Activated CD8-positive, alpha-beta T cell treated with anti-CD3 and anti-CD28 coated beads for 36 hours (primary cell): ENCODE measurements at regions not wholly inside any gene's neighbourhood (a gene's known extent, or its start where the extent isn't known, plus 50 kb on each side); places are given as distances from the start of the nearest gene placed in this dataset.

Source experiments
- ATAC-seq: fragments of 200-7000 bp; cut with Tn5 transposase; one replicate; pipeline ENCODE4 v1.10.0; 2021; ENCODE audit warnings: mild to moderate bottlenecking, moderate library complexity
- CTCF ChIA-PET: fragments of 350-600 bp; sonication (Branson Sonifier 250); formaldehyde crosslinking; loops from one replicate; lab custom pipeline; 2021; ENCODE audit warnings: antibody characterized with exemption; lab: Charles Lee
- POLR2A ChIA-PET: fragments of 350-600 bp; sonication (Branson Sonifier 250); formaldehyde crosslinking; loops from one replicate; lab custom pipeline; 2021; ENCODE audit warnings: antibody characterized with exemption; lab: Charles Lee
- DNase-seq: peaks from one replicate; pipeline ENCODE4 v3.0.0-alpha.2; 2020
- H3K27ac Mint-ChIP-seq: one replicate; pipeline ENCODE4 v1.8.0; 2021; ENCODE audit warnings: mild to moderate bottlenecking, mixed read lengths
- H3K27me3 Mint-ChIP-seq: one replicate; pipeline ENCODE4 v1.8.0; 2021; ENCODE audit warnings: mixed read lengths
- H3K36me3 Mint-ChIP-seq: one replicate; pipeline ENCODE4 v1.8.0; 2021; ENCODE audit warnings: low read depth, mixed read lengths
- H3K4me1 Mint-ChIP-seq: one replicate; pipeline ENCODE4 v1.8.0; 2021; ENCODE audit warnings: low read depth, mixed read lengths
- H3K4me3 Mint-ChIP-seq: one replicate; pipeline ENCODE4 v1.8.0; 2021; ENCODE audit warnings: mild to moderate bottlenecking, moderate library complexity, mixed read lengths
- H3K9me3 Mint-ChIP-seq: one replicate; pipeline ENCODE4 v1.8.0; 2021; ENCODE audit warnings: mixed read lengths
- intact Hi-C: fragments of 100-400 bp; cut with micrococcal nuclease; formaldehyde crosslinking; loops from one replicate; pipeline ENCODE4 v1.10.0; 2022
- TF ChIP-seq, protein P1 (sequence below): fragments of 200-600 bp; IDR thresholded peaks from one replicate; pipeline ENCODE4 v1.8.0; 2022; ENCODE audit warnings: antibody characterized with exemption, mild to moderate bottlenecking

DNA sequence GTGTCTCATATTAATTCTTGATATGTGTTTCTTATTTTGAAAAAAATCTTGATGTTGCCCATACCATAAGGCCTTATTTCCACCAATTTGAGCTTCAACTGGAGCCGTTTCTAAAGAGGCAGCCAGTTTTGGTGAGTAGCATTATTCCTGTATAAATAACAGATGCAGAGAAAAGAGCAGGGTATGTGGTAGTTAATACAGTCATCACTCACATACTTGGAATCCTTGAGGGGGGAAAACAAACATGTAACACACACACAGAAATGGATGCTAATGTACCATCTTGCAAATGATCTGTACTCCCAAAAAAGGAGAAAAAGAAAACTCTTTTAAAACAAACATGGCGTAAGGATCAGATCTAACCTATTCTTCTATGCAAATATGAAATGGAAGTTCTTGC lies 389.7 kb downstream of the GPM6A start:
- ATAC-seq (no peak), DNase-seq (no peak)
- POLR2A ChIA-PET, result no interaction called here
- Mint-ChIP-seq H3K9me3 (peaks cover 1% of the 10 kb centered on the region), H3K27me3 (no peaks in the 10 kb centered on the region), H3K27ac (no peak overlapping the region), H3K36me3 (no peaks in the 10 kb centered on the region), H3K4me1 (no peaks in the 10 kb centered on the region), H3K4me3 (no peak overlapping the region)
- CTCF ChIA-PET, result no interaction called here
- TF ChIP-seq, protein P1, sequence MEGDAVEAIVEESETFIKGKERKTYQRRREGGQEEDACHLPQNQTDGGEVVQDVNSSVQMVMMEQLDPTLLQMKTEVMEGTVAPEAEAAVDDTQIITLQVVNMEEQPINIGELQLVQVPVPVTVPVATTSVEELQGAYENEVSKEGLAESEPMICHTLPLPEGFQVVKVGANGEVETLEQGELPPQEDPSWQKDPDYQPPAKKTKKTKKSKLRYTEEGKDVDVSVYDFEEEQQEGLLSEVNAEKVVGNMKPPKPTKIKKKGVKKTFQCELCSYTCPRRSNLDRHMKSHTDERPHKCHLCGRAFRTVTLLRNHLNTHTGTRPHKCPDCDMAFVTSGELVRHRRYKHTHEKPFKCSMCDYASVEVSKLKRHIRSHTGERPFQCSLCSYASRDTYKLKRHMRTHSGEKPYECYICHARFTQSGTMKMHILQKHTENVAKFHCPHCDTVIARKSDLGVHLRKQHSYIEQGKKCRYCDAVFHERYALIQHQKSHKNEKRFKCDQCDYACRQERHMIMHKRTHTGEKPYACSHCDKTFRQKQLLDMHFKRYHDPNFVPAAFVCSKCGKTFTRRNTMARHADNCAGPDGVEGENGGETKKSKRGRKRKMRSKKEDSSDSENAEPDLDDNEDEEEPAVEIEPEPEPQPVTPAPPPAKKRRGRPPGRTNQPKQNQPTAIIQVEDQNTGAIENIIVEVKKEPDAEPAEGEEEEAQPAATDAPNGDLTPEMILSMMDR, result no peak
- intact Hi-C loops, result no loop called here

DNA sequence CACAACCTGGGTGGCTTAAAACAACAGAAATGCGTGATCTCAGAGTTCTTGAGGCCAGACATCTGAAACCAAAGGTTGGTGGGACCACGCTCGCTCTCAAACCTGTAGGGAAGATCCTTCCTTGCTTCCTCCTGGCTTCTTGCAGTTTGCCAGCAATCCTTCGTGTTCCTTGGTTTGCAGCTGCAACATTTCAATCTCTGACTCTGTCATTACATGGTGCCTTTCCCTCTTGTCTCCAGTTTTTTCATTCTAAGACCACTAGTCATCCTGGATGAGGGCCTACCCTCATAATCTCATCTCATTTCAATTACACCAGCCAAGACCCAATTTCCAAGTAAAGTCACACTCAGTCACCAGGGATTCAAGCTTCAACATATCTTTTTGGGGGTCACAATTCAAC lies 388.0 kb downstream of the GPM6A start:
- TF ChIP-seq, protein P1, result no peak
- no peak overlapping the region for H3K27ac Mint-ChIP-seq
- no peak overlapping the region for H3K4me3 Mint-ChIP-seq
- ATAC-seq (no peak), DNase-seq (no peak)
- no peaks in the 10 kb centered on the region for H3K27me3 Mint-ChIP-seq
- no peaks in the 10 kb centered on the region for H3K36me3 Mint-ChIP-seq
- peaks cover 1% of the 10 kb centered on the region for H3K9me3 Mint-ChIP-seq
- ChIA-PET CTCF (no interaction called here), POLR2A (no interaction called here)
- H3K4me1 Mint-ChIP-seq, result no peaks in the 10 kb centered on the region
- intact Hi-C loops, result no loop called here

DNA sequence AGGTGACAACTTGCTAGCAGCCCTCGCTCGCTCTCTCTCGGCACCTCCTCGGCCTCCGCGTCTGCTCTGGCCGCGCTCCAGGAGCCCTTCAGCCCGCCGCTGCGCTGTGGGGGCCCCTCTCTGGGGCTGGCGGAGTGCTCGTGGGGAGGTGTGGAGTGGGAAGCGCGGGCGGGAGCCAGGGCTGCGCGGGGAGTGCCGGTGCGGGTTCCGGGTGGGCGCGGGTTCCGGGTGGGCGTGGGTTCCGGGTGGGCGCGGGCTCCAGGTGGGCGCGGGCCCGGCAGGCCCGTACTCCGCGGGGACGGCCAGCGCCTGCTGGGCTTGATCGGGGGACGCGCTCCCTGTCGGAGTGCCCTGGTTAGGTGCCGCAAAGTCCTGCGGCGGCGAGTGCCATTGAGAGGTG lies 384.3 kb downstream of the GPM6A start:
- intact Hi-C loops, result no loop called here
- no peaks in the 10 kb centered on the region for H3K36me3 Mint-ChIP-seq
- TF ChIP-seq, protein P1, result no peak
- H3K4me1 Mint-ChIP-seq, result no peaks in the 10 kb centered on the region
- POLR2A ChIA-PET, result no interaction called here
- ATAC-seq (no peak), DNase-seq (no peak)
- no peak overlapping the region for H3K4me3 Mint-ChIP-seq
- no peak overlapping the region for H3K27ac Mint-ChIP-seq
- CTCF ChIA-PET, result no interaction called here
- H3K9me3 Mint-ChIP-seq, result peaks cover 1% of the 10 kb centered on the region
- no peaks in the 10 kb centered on the region for H3K27me3 Mint-ChIP-seq

DNA sequence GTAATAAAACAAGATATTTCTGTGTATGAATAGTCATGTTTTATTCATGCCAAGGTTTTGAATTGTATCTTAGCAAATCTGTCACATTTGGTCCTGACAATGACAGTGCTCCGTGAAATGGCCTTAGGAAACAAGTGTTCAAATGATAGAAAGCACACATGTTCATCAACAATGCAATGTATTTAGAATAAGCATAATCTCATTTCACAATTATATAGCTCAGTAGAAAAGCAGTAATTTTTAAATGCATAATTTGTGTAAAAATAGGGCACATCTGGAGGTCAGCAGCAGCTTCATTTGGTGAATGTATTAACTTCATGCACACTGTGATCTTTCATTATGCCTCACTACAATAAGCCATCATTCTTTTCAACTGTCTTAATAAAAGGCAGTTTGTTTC lies 380.4 kb downstream of the GPM6A start:
- no peak overlapping the region for H3K27ac Mint-ChIP-seq
- POLR2A ChIA-PET, result no interaction called here

DNA sequence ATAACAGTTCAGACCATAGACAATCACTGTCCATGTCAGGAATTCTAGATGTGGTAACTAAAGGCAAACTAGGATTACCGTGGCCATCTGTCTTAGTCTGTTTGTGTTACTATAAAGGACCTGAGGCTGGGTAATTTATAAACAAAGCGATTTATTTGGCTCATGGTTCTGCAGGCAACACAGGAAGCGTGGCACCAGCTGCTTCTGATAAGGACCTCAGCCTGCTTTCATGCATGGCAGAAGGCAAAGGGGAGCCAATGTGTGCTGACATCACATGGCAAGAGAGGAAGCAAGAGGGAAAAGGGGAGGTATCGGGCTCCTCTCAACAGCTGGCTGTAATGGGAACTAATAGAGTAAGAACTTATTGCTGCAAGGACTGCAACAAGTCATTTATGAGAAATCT lies 376.7 kb downstream of the GPM6A start:
- ATAC-seq (no peak), DNase-seq (peak; percentile 3)
- no peaks in the 10 kb centered on the region for H3K27me3 Mint-ChIP-seq
- no peak overlapping the region for H3K27ac Mint-ChIP-seq
- no peaks in the 10 kb centered on the region for H3K9me3 Mint-ChIP-seq
- ChIA-PET CTCF (no interaction called here), POLR2A (no interaction called here)
- intact Hi-C loops, result no loop called here
- no peaks in the 10 kb centered on the region for H3K36me3 Mint-ChIP-seq
- no peaks in the 10 kb centered on the region for H3K4me1 Mint-ChIP-seq
- H3K4me3 Mint-ChIP-seq, result no peak overlapping the region
- TF ChIP-seq, protein P1, result no peak

More for the DNA sequence above, 380.4 kb downstream of the GPM6A start:
- TF ChIP-seq, protein P1, result no peak
- Mint-ChIP-seq H3K9me3 (no peaks in the 10 kb centered on the region), H3K4me1 (no peaks in the 10 kb centered on the region), H3K27me3 (no peaks in the 10 kb centered on the region), H3K4me3 (no peak overlapping the region), H3K36me3 (no peaks in the 10 kb centered on the region)
- intact Hi-C loops, result no loop called here
- DNase-seq, result no peak
- CTCF ChIA-PET, result interaction anchor here (0.6 kb wide), 1 partner anchor 1090 kb away, joined by 3 read pairs; no protein-coding TSS in a partner anchor
- no peak for ATAC-seq
